GM12878 (cell line): ENCODE measurements at regions not wholly inside any gene's neighbourhood (a gene's known extent, or its start where the extent isn't known, plus 50 kb on each side); places are given as distances from the start of the nearest gene placed in this dataset.

ENCODE experiments used
- ASH2L ChIP-seq: fragments of 300-600, 200-600 bp; sonication (generic); IDR thresholded peaks from 2 replicates; pipeline ENCODE4 v1.6.1; 2017; ENCODE audit warnings: low read depth, mild to moderate bottlenecking, borderline replicate concordance
- BHLHE40 ChIP-seq, 2 experiments: fragments of 450-650 bp in 1 of 2; IDR thresholded peaks; 2 replicates each; pipeline ENCODE4 v1.6.1; 2011 to 2017; ENCODE audit warnings: low read depth in 2 of 2, borderline replicate concordance in 1 of 2, improper control_type of control experiment in 1 of 2, low read length in 1 of 2, mild to moderate bottlenecking in 1 of 2
- CBFB ChIP-seq: IDR thresholded peaks from 2 replicates; pipeline ENCODE4 v1.6.1; 2016; ENCODE audit warnings: antibody characterized with exemption, low read depth
- CHD2 ChIP-seq: IDR thresholded peaks from 2 replicates; pipeline ENCODE4 v1.6.1; 2011; ENCODE audit warnings: low read depth, low read length, improper control_type of control experiment, borderline replicate concordance
- GATAD2B ChIP-seq: fragments of 450-650 bp; conservative IDR thresholded peaks from 2 replicates; pipeline ENCODE4 v1.6.1; 2017; ENCODE audit warnings: low read depth, mild to moderate bottlenecking, moderate library complexity
- IKZF1 ChIP-seq: fragments of 450-650 bp; conservative IDR thresholded peaks from 2 replicates; pipeline ENCODE4 v1.6.1; 2017; ENCODE audit warnings: antibody characterized with exemption, mild to moderate bottlenecking
- MXI1 ChIP-seq: fragments of 150-350 bp; IDR thresholded peaks from 2 replicates; pipeline ENCODE4 v1.6.1; 2011; ENCODE audit warnings: low read depth, mild to moderate bottlenecking, inconsistent platforms, low read length, improper control_type of control experiment
- NFIC ChIP-seq: IDR thresholded peaks from 2 replicates; pipeline ENCODE4 v1.6.1; 2012; ENCODE audit warnings: low read depth, mild to moderate bottlenecking, inconsistent platforms, low read length, moderate library complexity
- NRF1 ChIP-seq: conservative IDR thresholded peaks from 2 replicates; pipeline ENCODE4 v1.6.1; 2011; ENCODE audit warnings: mild to moderate bottlenecking, low read depth, low read length, improper control_type of control experiment
- POLR2A ChIP-seq: IDR thresholded peaks from 2 replicates; pipeline ENCODE4 v1.6.1; 2011; ENCODE audit warnings: low read depth, mild to moderate bottlenecking, low read length
- RAD21 ChIP-seq: IDR thresholded peaks from 2 replicates; pipeline ENCODE4 v1.6.1; 2011; ENCODE audit warnings: mild to moderate bottlenecking, low read depth, low read length, moderate library complexity; ENCODE audit not compliant: insufficient read depth
- TCF3 ChIP-seq: IDR thresholded peaks from 2 replicates; pipeline ENCODE4 v1.6.1; 2012; ENCODE audit warnings: low read depth, mild to moderate bottlenecking, low read length, borderline replicate concordance; ENCODE audit not compliant: insufficient read depth
- TF ChIP-seq, protein P1 (sequence below), 3 experiments: IDR thresholded peaks in 2 of 3; conservative IDR thresholded peaks in 1 of 3; 2 replicates each; pipeline ENCODE4 v1.5.1; 2011; ENCODE audit warnings: low read depth in 3 of 3, low read length in 3 of 3, mild to moderate bottlenecking in 3 of 3, control low read depth in 2 of 3, moderate library complexity in 2 of 3, inconsistent platforms in 1 of 3, mixed read lengths in 1 of 3; ENCODE audit not compliant: control insufficient read depth in 2 of 3, insufficient read depth in 1 of 3; ENCODE audit errors: extremely low read depth in 1 of 3

DNA sequence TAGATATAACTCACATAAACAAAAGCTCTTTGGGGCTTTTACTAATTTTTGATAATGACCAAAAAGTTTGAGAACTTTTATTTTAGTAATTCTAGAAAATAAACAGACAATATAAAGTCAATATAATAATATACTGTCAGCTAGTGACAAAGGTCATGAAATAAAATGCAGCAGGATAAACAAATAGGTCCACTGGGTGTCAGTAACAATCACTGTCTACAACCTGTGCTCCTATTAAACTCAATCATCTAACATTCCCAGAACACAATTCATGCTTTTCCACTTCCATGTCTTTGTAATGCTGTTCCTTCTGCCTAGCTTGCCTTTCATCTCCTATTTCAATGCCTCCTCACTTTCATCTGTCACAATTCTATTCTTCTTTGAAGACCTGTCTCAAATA, 186.1 kb downstream of the GIPC2 start:
- no peak for TF ChIP-seq TCF3
- no peak for TF ChIP-seq CHD2
- no peak for TF ChIP-seq ASH2L
- no peak for TF ChIP-seq NFIC
- no peak for TF ChIP-seq RAD21
- TF ChIP-seq NRF1: no peak
- TF ChIP-seq, protein P1, sequence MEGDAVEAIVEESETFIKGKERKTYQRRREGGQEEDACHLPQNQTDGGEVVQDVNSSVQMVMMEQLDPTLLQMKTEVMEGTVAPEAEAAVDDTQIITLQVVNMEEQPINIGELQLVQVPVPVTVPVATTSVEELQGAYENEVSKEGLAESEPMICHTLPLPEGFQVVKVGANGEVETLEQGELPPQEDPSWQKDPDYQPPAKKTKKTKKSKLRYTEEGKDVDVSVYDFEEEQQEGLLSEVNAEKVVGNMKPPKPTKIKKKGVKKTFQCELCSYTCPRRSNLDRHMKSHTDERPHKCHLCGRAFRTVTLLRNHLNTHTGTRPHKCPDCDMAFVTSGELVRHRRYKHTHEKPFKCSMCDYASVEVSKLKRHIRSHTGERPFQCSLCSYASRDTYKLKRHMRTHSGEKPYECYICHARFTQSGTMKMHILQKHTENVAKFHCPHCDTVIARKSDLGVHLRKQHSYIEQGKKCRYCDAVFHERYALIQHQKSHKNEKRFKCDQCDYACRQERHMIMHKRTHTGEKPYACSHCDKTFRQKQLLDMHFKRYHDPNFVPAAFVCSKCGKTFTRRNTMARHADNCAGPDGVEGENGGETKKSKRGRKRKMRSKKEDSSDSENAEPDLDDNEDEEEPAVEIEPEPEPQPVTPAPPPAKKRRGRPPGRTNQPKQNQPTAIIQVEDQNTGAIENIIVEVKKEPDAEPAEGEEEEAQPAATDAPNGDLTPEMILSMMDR (IDR thresholded peaks at IDR 0.05 in 2 of 3, conservative IDR thresholded peaks at IDR 0.05 in 1 of 3; ENCODE audit: control insufficient read depth in 2 of 3, extremely low read depth in 1 of 3, insufficient read depth in 1 of 3, low read depth in 3 of 3, low read length in 3 of 3): no peak
- no peak for TF ChIP-seq MXI1
- no peak for TF ChIP-seq IKZF1
- no peak for TF ChIP-seq CBFB
- no peak for TF ChIP-seq POLR2A
- TF ChIP-seq GATAD2B: no peak
- no peak for TF ChIP-seq BHLHE40 (IDR thresholded peaks at IDR 0.05; ENCODE audit: borderline replicate concordance in 1 of 2, low read depth in 2 of 2, low read length in 1 of 2)
